ENCODE measurements at regions not wholly inside any gene's neighbourhood (a gene's known extent, or its start where the extent isn't known, plus 50 kb on each side); places are given as distances from the start of the nearest gene placed in this dataset.

DNA sequence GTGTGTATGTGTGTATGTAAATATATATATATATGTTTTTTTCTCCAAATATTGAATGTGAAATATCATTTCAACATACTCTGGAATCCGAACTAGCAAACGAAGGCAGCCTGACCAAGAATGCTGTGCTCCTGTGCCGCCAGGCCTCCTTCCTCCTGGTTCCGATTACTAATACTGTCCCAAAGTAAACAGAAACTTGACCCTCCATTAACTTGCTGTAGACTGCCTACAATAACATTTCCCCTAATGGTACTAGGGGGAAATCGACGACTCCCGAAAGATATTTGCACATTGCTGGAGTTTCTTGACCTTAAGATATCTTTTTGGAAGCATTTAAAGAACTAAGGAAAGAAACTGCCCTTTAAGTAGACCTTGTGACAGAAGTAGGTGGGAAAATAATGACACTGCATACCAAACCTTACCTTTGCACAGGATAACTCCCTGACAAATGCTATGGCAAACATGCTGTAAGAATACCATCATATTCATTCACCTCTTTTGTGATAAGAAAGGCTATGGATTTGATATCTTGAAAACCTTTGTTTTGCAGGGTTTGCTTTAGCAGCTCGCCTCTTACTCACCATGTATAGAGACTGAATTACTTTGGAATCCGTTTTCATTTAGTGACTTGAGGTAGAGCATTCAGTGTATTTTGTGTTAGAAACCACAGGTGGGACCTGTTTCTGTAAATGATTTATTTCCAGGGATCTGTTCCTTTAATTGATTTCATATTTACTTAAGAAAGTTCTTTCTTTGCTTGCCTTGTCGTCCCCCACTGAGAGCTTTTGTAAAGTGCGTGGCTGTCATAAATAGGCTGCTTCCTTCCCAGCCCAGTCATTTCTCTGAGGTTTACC lies 80.1 kb downstream of the KLF5 start:
- BruUV-seq (replicated peaks), result no TSS peak
- H3K27ac ChIP-seq (ENCODE audit: low read depth, low read length, poor library complexity, severe bottlenecking), result no peak overlapping the region
- CTCF ChIA-PET (ENCODE audit: unreplicated experiment), result no interaction called here
- no peaks in the 10 kb centered on the region for H3K4me1 ChIP-seq (ENCODE audit: insufficient read depth, low read length, poor library complexity, severe bottlenecking)
- no peak overlapping the region for H3K4me3 ChIP-seq (ENCODE audit: low read depth, low read length, poor library complexity, severe bottlenecking)
- intact Hi-C loops (cut with micrococcal nuclease; ENCODE audit: unreplicated experiment), result no loop called here
- TF ChIP-seq EZH2phosphoT487 (IDR thresholded peaks at IDR 0.05; ENCODE audit: borderline replicate concordance, low read depth, low read length), result no peak
- TF ChIP-seq, protein P1, sequence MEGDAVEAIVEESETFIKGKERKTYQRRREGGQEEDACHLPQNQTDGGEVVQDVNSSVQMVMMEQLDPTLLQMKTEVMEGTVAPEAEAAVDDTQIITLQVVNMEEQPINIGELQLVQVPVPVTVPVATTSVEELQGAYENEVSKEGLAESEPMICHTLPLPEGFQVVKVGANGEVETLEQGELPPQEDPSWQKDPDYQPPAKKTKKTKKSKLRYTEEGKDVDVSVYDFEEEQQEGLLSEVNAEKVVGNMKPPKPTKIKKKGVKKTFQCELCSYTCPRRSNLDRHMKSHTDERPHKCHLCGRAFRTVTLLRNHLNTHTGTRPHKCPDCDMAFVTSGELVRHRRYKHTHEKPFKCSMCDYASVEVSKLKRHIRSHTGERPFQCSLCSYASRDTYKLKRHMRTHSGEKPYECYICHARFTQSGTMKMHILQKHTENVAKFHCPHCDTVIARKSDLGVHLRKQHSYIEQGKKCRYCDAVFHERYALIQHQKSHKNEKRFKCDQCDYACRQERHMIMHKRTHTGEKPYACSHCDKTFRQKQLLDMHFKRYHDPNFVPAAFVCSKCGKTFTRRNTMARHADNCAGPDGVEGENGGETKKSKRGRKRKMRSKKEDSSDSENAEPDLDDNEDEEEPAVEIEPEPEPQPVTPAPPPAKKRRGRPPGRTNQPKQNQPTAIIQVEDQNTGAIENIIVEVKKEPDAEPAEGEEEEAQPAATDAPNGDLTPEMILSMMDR (conservative IDR thresholded peaks at IDR 0.05; ENCODE audit: low read length), result no peak
- DNase-seq (ENCODE audit: low spot score), result no peak
- POLR2A ChIA-PET, result no interaction called here
- H3K9me2 ChIP-seq (ENCODE audit: insufficient read depth, low read length), result no peaks in the 10 kb centered on the region
- H3K79me2 ChIP-seq (ENCODE audit: insufficient read depth, low read depth, low read length), result no peaks in the 10 kb centered on the region
- no peak overlapping the region for H3K4me2 ChIP-seq (ENCODE audit: low read length)
- H2AFZ ChIP-seq (ENCODE audit: low read length), result no peak overlapping the region
- no peaks in the 10 kb centered on the region for H3K9me3 ChIP-seq (ENCODE audit: low read length)
- H3K36me3 ChIP-seq (ENCODE audit: insufficient read depth, low read length), result no peaks in the 10 kb centered on the region
- no peaks in the 10 kb centered on the region for H4K20me1 ChIP-seq (ENCODE audit: insufficient read depth, low read length)

DNA sequence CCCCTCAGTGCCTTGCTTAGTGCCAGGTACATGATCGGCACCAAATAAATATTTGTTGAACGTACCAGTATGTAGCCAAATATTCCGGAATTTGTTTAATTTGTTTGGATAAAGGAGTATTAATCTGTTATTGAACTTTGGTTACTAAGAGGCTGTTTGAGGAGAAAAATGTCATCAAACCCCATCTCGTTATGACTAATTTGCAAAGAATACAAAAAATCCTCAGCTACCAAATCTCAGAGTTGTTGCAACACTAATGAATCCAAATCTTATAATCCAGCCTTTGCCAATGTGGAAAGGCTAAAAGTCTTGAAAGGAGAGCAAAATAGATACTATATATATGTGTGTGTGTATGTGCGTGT lies 79.5 kb downstream of the KLF5 start:
- no peaks in the 10 kb centered on the region for H3K79me2 ChIP-seq (ENCODE audit: insufficient read depth, low read depth, low read length)

DNA sequence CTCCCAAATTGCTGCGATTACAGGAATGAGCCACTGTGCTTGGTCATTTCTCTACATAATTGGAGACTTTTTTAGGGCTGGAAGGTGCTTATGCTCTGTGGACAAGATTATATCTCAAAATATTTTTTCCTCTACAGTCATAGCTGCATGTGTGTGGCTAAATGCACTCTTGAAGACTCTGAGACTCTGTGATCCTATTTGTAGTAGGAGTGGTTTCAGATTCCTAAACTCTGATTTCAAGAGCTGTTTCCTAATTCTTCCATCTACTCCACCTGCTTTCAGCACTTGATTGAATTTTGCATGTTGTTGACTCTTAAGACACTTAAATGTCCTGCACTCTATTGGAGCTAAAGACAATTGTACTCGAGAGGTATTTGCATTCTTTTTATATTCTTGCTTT lies 78.0 kb downstream of the KLF5 start:
- ChIA-PET POLR2A (no interaction called here), CTCF (ENCODE audit: unreplicated experiment) (no interaction called here)
- Histone ChIP-seq H3K4me1 (ENCODE audit: insufficient read depth, low read length, poor library complexity, severe bottlenecking) (no peaks in the 10 kb centered on the region), H2AFZ (ENCODE audit: low read length) (no peak overlapping the region), H3K27ac (ENCODE audit: low read depth, low read length, poor library complexity, severe bottlenecking) (no peak overlapping the region), H3K4me2 (ENCODE audit: low read length) (no peak overlapping the region), H3K79me2 (ENCODE audit: insufficient read depth, low read depth, low read length) (no peaks in the 10 kb centered on the region), H4K20me1 (ENCODE audit: insufficient read depth, low read length) (no peaks in the 10 kb centered on the region), H3K9me3 (ENCODE audit: low read length) (no peaks in the 10 kb centered on the region), H3K36me3 (ENCODE audit: insufficient read depth, low read length) (no peaks in the 10 kb centered on the region), H3K4me3 (ENCODE audit: low read depth, low read length, poor library complexity, severe bottlenecking) (no peak overlapping the region), H3K9me2 (ENCODE audit: insufficient read depth, low read length) (no peaks in the 10 kb centered on the region)
- DNase-seq (ENCODE audit: low spot score), result no peak
- intact Hi-C loops (cut with micrococcal nuclease; ENCODE audit: unreplicated experiment), result no loop called here
- no TSS peak for BruUV-seq (replicated peaks)
- no peak for TF ChIP-seq EZH2phosphoT487 (IDR thresholded peaks at IDR 0.05; ENCODE audit: borderline replicate concordance, low read depth, low read length)
- TF ChIP-seq, protein P1 (conservative IDR thresholded peaks at IDR 0.05; ENCODE audit: low read length), result no peak

More for the DNA sequence above, 79.5 kb downstream of the KLF5 start:
- H3K9me3 ChIP-seq (ENCODE audit: low read length), result no peaks in the 10 kb centered on the region
- ChIA-PET CTCF (ENCODE audit: unreplicated experiment) (no interaction called here), POLR2A (no interaction called here)
- no peak for DNase-seq (ENCODE audit: low spot score)
- H3K36me3 ChIP-seq (ENCODE audit: insufficient read depth, low read length), result no peaks in the 10 kb centered on the region
- H2AFZ ChIP-seq (ENCODE audit: low read length), result no peak overlapping the region
- no peak overlapping the region for H3K4me2 ChIP-seq (ENCODE audit: low read length)
- no peaks in the 10 kb centered on the region for H4K20me1 ChIP-seq (ENCODE audit: insufficient read depth, low read length)
- no TSS peak for BruUV-seq (replicated peaks)
- H3K9me2 ChIP-seq (ENCODE audit: insufficient read depth, low read length), result no peaks in the 10 kb centered on the region
- TF ChIP-seq EZH2phosphoT487 (IDR thresholded peaks at IDR 0.05; ENCODE audit: borderline replicate concordance, low read depth, low read length), result no peak
- TF ChIP-seq, protein P1 (conservative IDR thresholded peaks at IDR 0.05; ENCODE audit: low read length), result no peak
- intact Hi-C loops (cut with micrococcal nuclease; ENCODE audit: unreplicated experiment), result no loop called here
- no peak overlapping the region for H3K27ac ChIP-seq (ENCODE audit: low read depth, low read length, poor library complexity, severe bottlenecking)
- no peak overlapping the region for H3K4me3 ChIP-seq (ENCODE audit: low read depth, low read length, poor library complexity, severe bottlenecking)
- H3K4me1 ChIP-seq (ENCODE audit: insufficient read depth, low read length, poor library complexity, severe bottlenecking), result no peaks in the 10 kb centered on the region
